Stimulated activated CD8-positive, alpha-beta memory T cell treated with anti-CD3 and anti-CD28 coated beads, Interleukin-12 subunit alpha, Interleukin-12 subunit beta, amount 100 ng/mL, for 24 hours (primary cell): ENCODE measurements at regions not wholly inside any gene's neighbourhood (a gene's known extent, or its start where the extent isn't known, plus 50 kb on each side); places are given as distances from the start of the nearest gene placed in this dataset.

Source experiments
- DNase-seq: peaks from one replicate; pipeline ENCODE4 v3.0.0-alpha.2; 2020; ENCODE audit errors: extremely low read depth

DNA sequence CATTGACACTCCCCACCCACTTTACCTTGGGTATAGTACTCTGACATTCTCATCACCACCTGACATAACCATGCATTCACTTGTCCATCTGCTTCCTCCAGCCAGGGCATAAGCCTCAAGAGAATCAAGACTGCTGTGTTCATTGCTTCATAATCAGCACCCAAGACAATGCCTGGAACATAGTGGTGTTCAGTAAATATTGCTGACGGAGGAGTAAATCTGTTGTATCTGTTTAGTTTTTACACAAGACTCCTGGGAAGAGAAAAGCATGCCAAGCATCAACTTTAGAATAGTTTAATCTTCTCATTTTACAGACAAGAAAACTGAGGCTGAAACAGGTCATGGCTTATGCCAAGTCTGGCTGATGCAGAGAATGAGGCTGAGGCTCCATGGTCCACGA is 173.9 kb upstream of the DUSP10 start:
- no peak for DNase-seq

DNA sequence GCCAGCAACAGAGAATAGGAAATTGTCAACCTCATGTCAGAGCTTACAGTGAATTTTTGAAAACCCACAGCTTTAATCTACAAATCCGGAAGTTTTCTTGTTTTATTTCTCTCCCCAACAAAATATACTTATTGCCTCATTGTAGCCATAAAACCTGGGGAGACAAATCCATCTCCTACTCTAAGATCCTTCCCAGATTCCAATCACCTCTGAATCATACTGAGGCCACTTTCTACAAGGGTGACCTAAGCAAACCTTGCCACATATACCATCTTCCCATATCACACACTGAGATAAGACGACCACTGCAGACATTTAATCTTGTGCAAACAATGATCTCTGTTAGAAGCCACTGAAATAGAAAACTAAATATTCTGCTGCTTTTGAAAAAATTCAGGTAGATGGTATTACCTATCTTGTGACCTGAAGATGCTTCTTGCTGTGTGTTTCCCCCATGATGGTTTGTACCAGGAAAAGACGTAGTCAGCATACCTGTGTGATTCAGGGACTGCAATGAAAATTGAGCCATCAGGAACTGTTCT is 171.5 kb upstream of the DUSP10 start:
- DNase-seq = no peak

DNA sequence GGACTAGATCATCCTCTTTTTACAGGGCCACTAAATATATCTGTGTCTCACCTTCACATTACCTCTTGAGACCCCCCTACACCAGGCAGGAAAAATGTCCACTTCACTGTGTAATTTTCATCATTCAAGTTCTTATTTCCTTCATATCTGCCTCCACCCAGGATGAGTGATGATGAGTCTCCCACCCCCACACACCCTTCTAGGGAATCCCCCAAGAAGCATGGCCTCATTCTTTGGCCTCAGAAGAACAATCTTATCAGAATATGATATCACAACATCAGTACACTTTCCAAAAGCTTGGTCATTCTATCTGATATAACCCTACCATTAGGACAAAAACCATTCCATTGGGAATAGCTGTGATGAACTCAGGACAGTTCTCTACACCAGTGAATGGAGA is 170.3 kb upstream of the DUSP10 start:
- no peak for DNase-seq

DNA sequence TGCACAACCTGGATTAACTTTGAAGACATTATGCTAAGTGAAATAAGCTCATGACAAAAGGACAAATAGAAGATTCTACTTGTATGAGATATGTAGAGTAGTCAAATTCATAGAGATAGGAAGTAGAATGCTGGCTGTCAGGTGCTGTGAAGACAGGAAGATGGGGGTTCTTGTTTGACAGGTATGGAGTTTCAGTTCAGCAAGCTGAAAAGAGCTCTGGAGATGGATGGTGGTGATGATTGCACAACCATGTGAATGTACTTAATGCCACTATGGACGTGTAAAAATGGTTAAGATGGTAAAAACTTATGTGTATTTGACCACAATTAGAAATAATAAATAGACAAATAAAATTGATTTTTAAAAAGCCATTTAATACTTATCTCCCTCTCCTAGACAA is 169.8 kb upstream of the DUSP10 start:
- DNase-seq = no peak

DNA sequence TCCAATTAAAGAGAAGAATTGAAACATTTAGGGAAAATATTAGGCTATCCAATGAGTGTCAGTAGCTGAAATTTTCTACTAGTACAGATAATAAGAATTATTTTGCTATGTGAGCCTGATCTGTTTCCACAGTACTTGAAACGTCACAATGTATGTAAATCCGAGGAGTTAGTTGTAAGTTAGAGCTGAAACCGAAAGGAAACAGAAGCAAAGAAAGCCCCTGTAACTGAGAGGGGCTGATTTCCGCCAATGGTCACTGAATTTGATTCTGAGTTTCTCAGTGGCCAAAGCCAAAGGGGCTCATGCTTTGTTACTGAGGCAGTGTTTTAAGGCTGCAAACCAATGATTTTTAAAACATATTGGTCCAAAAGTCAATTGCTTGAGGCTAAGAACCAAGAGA is 168.3 kb upstream of the DUSP10 start:
- no peak for DNase-seq

DNA sequence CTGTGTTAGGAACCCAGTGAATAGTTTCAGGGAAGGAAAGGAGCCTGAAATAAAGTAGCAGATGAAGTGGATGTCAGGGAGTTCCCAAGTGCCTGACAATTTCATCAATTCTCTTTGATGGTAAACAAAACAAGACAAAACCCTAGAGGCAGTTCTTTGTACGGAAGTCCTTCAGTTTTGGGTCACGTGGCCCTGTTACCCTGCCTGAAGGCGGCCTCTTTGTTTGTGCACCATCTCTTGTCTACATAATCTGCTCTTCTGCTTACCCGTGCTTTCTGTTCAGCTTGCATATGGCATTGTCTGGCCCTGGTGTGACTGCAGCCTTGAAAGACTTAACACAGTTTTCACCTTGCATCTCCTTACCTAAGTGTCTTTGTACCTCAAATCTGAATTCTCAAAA is 166.7 kb upstream of the DUSP10 start:
- DNase-seq = no peak

DNA sequence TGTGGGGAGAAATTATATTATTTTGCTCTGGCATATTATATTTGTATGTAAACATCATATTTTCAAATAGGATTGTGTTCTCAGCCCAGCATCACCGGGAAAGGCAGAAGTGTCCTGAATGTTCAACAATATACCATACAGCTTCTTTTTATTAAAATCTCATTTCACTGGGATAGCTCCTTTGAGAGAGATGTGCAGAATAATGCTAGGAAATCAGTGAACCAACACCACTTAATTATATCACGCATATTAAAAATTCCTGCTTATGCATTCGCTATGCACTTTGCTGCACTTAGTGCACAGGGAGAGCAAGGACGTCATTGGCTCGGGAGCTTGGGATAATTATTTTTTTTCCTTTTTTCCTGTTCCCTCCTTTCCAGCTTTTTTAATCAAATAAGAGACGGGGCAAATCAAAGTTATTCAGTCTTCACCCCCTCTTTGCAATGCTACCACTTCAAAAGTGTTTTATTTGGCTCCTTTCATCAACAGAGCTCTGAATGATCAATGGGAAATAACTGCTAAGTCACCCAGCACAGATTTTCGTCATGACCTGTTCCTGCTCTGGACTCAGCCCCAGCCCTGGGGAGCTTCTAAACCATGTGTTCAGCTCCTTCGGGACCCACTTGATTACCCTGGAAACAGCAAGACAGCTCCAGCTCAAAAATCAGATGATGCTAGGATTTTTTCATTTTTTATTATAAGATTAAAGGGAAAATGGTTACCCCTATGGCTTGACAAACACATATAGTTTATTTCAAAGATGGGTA is 165.5 kb upstream of the DUSP10 start:
- no peak for DNase-seq

DNA sequence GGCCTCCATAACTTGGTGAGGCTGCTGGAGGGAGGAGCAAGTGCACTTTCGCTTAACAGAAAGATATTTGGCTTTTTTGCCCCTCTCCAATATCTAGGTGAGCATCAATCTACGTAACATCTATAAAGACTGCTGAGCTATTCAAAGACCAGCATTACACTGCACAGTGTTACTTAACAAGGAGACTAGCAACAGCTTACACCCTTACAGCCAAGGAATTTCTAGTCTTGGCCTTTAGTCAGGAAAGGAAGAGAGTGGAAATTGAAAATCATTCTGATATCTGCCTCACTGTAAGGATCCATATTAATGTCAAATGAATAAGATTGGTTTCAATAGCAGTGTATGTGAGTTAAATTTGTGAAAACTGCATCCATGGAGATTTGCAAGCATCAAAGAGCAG is 163.9 kb upstream of the DUSP10 start:
- DNase-seq = no peak

DNA sequence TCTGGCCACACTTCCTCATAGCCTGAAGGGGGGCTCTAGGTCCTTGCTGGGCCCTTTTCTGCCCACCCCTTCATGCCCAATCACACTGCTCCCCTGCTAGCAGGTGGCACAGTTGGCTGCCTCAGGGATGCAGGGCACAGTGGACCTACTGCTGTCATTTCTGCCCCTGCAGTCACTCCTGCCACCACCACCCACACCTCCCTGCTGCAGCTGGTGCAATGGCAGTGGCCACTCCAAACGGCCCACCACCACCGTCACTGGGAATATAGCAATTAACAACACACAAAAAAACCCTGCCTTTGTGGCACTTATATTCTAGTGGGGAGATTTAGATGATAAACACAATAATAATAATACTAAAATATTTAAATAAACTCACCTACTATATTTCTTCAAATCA is 162.4 kb upstream of the DUSP10 start:
- DNase-seq = no peak

DNA sequence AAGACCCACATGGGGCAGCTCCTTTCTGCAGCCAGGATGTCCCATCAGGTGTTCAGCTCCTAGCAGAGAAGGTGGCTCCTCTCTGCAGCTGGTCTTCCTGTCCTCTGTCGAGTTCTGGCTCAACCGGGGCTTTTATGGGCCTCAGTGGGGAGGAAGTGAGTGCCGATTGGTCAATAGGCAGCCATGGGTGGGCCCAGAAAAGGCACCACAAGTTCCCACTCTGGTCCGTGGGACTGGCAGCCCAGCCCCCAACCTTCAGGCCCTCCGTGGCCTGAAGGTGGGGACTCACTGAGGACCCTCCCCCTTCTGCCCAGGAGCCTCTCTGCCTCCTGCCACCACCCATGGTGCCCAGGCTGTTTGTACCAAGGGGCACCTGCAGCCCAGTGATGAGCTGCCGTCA is 161.7 kb upstream of the DUSP10 start:
- no peak for DNase-seq

DNA sequence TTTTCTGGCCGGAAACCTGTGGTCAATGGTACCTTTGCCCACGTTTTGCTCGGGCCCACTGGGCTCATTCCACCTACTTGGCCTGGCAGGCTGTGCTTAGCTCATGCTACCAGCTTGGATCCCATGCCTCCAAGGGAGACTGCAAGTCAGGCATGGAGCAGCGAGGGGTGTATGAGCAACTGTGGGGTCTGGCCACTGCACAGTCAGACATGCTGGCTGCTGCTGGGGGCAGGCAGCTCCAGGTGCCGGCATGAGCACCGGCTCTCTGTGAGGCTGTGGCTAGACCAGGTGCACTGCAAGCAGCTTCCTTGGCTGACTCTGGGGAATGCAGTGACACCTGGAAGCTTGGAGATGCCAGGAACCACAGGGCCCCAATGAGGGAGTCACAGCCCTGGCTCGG is 161.1 kb upstream of the DUSP10 start:
- no peak for DNase-seq

DNA sequence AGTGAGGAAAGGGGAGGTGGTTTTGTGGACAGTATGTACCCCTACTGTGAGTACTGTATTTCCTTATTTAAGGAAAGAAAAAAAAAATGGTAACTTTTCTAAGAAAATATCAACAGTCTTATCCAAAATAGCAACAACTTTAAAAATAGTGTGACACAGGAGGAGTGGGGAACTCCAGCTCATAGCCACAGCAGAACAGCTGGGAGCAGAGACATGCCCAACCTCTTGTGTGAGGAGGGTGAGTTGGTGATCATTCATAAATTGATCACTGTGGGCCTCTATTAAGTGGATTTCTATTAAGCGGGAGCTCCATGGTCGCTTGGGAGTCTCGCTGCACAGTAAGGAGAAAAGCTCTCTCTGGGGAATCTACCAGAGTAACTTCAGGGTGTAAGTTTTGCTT is 158.8 kb upstream of the DUSP10 start:
- DNase-seq = no peak

DNA sequence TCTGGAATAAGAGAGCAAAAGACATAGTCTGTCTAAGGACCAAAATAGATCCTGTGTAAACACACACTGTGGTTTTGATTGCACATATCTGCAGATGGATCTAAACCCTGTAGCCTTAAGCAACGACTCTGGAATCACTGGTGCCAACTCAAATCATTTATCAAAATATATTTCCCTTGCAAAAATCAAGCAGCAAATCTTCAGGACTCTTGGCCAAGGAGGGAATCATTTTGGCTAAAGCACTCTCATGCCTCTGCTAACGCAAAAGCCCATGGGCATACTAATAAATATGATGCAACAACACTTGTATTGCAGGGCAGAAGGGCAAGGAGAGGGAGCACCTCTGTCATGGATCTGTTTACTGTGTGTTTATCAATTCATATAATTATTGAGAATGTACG is 155.4 kb upstream of the DUSP10 start:
- DNase-seq = no peak

DNA sequence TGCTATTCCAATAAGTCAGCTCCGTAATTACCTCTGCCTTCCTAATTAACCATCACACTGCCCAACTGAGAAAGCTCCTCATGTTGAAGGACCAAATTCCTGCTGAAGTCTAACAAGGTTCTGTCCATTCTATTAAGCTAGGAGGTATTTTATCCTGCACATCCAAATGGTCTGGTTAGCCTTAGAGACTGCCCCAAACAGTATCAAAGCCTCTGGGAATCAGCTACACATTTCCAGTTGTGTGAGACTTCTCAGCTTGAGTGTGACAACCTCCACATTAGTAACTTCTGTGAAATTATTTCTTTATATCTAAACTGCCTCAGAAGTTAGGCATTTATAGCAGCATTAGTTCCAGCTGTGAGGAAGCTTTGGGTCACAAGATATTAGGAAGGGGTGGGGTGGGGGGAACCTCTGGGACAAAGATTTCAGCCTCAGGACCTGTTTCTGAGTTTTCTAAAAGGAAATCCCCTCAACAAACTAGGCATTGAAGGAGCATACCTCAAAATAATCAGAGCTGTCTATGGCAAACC is 150.5 kb upstream of the DUSP10 start:
- no peak for DNase-seq

DNA sequence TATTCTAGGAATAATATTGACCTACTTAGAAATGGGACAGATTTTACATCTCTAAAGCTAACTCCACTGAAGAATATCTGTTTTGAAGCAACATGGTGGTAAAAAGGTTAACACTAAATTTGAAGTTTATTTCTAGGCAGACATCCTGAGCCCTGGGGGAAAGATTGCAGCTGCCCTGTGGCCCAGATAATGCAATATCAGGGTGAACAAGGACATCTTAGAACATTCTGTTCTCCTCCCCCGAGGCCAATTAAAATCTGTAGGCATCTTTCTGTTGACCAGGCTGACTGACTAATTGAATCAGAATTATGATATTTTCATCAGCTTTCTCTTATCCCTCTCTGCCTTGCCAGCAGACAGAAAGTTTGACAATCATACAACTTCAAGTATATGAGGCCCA is 149.8 kb upstream of the DUSP10 start:
- DNase-seq = no peak

DNA sequence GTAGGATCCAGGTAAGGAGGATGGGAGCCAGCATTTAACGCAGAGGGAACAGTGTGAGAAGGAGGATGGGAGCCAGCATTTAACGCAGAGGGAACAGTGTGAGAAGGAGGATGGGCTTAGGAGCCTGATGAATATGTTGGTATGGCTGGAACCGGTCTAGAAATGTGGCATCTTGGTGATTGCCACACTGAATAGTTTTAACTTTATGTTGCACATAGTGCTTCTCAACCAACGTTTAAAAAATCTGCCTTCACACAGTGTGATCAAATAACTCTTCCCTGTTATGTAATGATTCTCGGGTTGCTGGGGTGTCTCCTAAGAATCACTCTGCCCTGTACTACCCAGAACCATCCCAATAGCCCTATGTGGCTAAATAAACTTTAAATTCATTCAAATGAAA is 146.9 kb upstream of the DUSP10 start:
- no peak for DNase-seq

DNA sequence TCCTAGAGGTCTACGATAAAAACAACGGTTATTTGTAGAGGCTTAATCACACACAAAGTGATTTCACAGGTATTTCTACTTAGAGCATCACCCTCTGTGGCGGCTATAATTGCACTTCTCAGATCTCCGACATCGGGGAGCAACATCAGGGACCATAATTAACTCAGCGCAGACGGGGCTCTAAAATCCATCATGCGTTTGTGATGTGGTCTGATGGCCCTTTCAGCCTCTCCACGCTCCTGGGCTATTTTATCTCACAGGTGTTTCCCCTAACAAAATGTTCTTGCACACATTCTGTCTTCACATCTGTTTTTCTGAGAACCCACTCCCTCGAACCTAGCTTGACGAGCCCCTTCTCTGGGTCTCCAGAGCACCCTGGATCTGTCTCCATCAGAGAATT is 146.3 kb upstream of the DUSP10 start:
- no peak for DNase-seq

DNA sequence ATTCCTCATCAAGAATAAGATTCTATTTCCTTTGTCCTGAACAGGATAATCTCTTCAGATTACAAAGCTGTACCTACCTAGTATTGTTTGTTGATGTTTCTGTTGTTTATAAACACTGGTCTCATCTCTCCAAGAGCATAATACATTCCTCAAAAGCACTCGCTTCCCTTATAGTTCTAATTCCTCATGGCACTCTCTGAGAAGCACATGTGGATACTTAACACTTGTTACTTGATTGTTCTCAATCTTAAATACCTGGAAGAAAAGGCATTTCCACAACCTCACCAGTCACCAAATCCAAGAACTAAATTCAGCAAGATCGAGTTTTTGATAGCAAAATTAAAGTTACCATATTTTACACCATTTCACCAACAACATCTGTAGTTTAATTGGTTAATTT is 145.9 kb upstream of the DUSP10 start:
- DNase-seq = no peak

DNA sequence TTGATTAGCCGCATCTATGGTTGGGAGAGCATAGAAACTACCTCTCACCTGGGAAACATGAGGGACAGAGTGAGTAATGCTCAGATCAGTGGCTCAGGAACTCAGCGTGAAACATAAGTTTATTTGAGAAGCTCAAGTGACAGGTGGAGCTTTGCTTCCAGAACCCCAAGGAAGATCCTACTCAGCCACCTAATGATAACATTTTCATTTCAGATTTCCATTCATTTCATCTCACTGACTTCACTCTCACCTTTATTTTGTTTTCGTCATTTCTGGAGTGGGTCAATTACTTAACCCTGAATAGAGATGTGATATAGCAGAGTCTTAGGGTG is 145.5 kb upstream of the DUSP10 start:
- no peak for DNase-seq

DNA sequence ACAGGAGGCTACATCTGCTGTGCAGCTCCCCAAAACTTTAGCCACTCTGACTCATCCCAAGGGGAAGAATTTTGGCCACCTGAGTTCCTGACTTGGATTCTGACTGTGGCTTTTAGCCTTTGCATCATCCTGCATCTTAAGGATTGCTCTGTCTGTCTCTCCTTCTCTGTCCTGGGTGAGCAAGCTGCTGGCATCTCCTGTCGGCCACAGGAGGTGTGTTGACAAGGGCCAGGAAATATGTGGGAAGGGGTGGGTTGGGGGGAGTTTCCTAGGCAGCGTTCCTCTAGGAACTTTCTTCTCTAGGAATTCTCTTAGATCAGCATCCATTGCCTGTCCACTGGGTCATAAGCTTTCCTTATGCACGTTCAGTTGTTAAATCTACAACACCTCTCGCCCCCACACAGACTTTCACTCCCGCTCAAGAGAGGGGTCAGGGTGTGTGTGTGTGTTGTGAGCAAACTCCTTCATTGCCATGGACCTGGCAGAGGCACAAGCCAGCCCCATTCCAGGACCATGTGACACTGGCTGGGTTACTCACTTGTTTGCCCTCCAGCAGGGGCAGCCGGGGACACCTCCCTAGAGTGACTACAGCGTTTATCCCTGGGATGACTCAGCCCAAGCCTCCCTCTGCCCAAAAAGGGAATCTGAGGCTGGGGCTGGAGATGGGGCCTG is 145.0 kb upstream of the DUSP10 start:
- DNase-seq = no peak

DNA sequence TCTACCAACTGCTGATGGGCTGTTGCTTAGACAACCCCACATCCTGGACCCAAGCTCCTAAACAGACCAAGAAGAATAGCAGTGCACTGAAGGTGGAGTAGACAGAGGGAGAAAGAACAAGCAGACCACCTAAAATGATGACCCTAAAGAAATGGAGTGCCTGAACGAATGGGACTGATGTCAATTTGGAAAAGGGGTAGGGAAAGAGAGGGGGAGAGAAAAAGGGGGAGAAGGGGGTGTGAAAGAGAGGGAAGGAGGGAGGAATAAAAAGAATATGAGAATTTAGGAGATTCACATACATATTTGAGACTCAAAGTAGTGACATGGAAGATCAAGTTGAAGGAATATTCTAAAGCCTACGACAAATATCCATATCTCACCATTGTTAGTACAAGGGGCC is 144.4 kb upstream of the DUSP10 start:
- DNase-seq = no peak

DNA sequence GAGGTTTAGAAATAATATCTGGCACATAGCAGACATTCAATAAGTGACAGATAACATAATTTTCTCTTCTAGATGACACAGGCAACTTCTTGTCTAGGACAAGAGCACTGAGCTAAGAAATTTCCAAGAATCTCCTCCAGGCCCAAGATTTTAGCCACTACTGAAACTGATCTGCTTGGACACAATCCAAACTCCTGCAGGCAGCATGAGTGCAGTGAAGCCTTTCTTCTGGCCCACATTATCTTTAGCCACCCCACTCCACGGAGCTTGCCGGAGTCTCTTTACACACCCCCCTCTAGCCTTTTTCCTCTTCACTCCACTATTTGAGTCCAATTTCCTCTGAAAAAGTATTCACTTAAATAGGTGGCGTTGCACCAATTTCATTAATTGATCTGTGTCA is 142.9 kb upstream of the DUSP10 start:
- no peak for DNase-seq

DNA sequence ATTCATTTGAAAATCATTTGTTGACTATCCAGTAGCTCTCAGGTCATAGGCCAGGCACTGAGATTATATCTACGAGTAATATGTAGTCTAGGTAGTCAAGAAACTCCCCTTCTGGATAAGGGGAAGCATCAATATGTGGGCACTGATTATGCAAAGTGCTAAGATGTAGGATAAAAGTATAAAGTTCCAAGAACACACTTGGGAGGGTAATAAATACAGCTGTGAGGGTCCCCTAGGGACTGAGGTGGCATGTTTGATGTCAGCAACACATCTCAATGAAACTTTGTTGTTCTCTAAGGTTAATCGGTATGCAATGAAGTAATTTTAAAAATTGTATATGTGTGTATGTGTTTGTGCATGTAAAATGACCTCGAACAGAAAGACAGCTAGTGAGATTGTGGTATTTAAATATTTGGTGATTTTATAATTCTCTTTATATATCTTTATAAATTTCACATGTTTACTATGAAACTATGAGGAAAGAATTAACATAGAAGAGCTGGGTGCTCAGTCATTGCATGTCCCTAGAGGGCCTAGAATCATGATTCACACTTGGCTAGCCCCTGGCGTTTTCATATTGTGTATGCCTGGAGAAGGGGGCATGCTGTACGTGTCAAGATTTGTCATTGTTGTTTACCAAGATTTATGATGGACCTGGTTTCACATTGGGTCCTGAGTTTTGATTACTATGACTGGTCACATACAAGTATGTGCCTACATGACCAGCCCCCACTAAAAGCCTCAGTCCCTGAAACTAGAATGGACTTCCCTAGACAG is 140.1 kb upstream of the DUSP10 start:
- DNase-seq = no peak
